CD4-positive, alpha-beta T cell treated with Interleukin-2 at 100 ng/mL for 4 hours (primary cell): ENCODE measurements at regions not wholly inside any gene's neighbourhood (a gene's known extent, or its start where the extent isn't known, plus 50 kb on each side); places are given as distances from the start of the nearest gene placed in this dataset.
A peak's percentile ranks its signal among the peaks of the same experiment; 100 is the strongest.
"Not testable (repeated sequence)": the region's sequence is repeated elsewhere in the genome, so short reads cannot be mapped to it uniquely, and the experiment has no call there.

Experiments
- DNase-seq: peaks from one replicate; pipeline ENCODE4 v3.0.0-alpha.2; 2020; ENCODE audit warnings: low spot score

GRCh38 chr17:77526728-77527350 lies 386.1 kb downstream of the SEC14L1 start:
- no peak for DNase-seq

- DNase-seq = no peak
Observed at GRCh38 chr17:77527409-77527808, 386.6 kb downstream of the SEC14L1 start.

GRCh38 chr17:77527836-77528505 lies 387.2 kb downstream of the SEC14L1 start:
- no peak for DNase-seq

GRCh38 chr17:77528516-77529327 lies 388.0 kb downstream of the SEC14L1 start:
- no peak for DNase-seq

GRCh38 chr17:77529328-77529650 lies 388.5 kb downstream of the SEC14L1 start:
- DNase-seq = no peak

GRCh38 chr17:77530591-77530990 lies 389.8 kb downstream of the SEC14L1 start:
- DNase-seq = no peak

- no peak for DNase-seq
Observed at GRCh38 chr17:77531002-77531401, 390.2 kb downstream of the SEC14L1 start.

- DNase-seq = no peak
Observed at GRCh38 chr17:77531641-77532040, 390.9 kb downstream of the SEC14L1 start.

- not testable (repeated sequence) for DNase-seq
Observed at GRCh38 chr17:77533697-77534096, 392.9 kb downstream of the SEC14L1 start.

- DNase-seq = no peak
Observed at GRCh38 chr17:77534137-77534536, 393.4 kb downstream of the SEC14L1 start.

GRCh38 chr17:77535435-77535834 lies 394.7 kb downstream of the SEC14L1 start:
- DNase-seq = no peak

GRCh38 chr17:77535892-77536291 lies 395.1 kb downstream of the SEC14L1 start:
- DNase-seq = no peak

GRCh38 chr17:77537566-77537965 lies 396.8 kb downstream of the SEC14L1 start:
- DNase-seq = no peak

GRCh38 chr17:77540531-77540930 lies 399.8 kb downstream of the SEC14L1 start:
- DNase-seq = no peak

GRCh38 chr17:77540975-77541374 lies 400.2 kb downstream of the SEC14L1 start:
- no peak for DNase-seq

GRCh38 chr17:77542011-77542410 lies 401.2 kb downstream of the SEC14L1 start:
- no peak for DNase-seq

- peak; percentile 62 for DNase-seq
Observed at GRCh38 chr17:77542551-77543490, 402.1 kb downstream of the SEC14L1 start.

- DNase-seq = no peak
Observed at GRCh38 chr17:77543801-77544200, 403.0 kb downstream of the SEC14L1 start.

- DNase-seq = no peak
Observed at GRCh38 chr17:77544347-77545110, 403.8 kb downstream of the SEC14L1 start.

- no peak for DNase-seq
Observed at GRCh38 chr17:77546772-77547241, 406.0 kb downstream of the SEC14L1 start.

- DNase-seq = no peak
Observed at GRCh38 chr17:77548967-77549366, 408.2 kb downstream of the SEC14L1 start.
